Stimulated activated CD8-positive, alpha-beta memory T cell treated with anti-CD3 and anti-CD28 coated beads, Interleukin-7, amount 100 ng/mL, for 24 hours (primary cell): ENCODE measurements at regions not wholly inside any gene's neighbourhood (a gene's known extent, or its start where the extent isn't known, plus 50 kb on each side); places are given as distances from the start of the nearest gene placed in this dataset.

ENCODE experiments used
- DNase-seq: peaks from one replicate; pipeline ENCODE4 v3.0.0-alpha.2; 2020; ENCODE audit warnings: low read depth

GRCh38 chr17:77854759-77855745 is 103.5 kb upstream of the TNRC6C start:
- DNase-seq = no peak

- no peak for DNase-seq
Observed at GRCh38 chr17:77856551-77857305, 101.8 kb upstream of the TNRC6C start.

- no peak for DNase-seq
Observed at GRCh38 chr17:77857306-77857555, 101.3 kb upstream of the TNRC6C start.

- DNase-seq = no peak
Observed at GRCh38 chr17:77857613-77858012, 100.9 kb upstream of the TNRC6C start.

GRCh38 chr17:77858291-77859034 is 100.0 kb upstream of the TNRC6C start:
- DNase-seq = no peak

GRCh38 chr17:77859035-77859810 is 99.3 kb upstream of the TNRC6C start:
- DNase-seq = no peak

GRCh38 chr17:77861133-77861695 is 97.3 kb upstream of the TNRC6C start:
- DNase-seq = no peak

- DNase-seq = no peak
Observed at GRCh38 chr17:77861981-77862645, 96.4 kb upstream of the TNRC6C start.

- no peak for DNase-seq
Observed at GRCh38 chr17:77862890-77863813, 95.4 kb upstream of the TNRC6C start.

- DNase-seq = no peak
Observed at GRCh38 chr17:77863814-77864161, 94.7 kb upstream of the TNRC6C start.

- no peak for DNase-seq
Observed at GRCh38 chr17:77864234-77865111, 94.0 kb upstream of the TNRC6C start.

GRCh38 chr17:77865112-77865611 is 93.3 kb upstream of the TNRC6C start:
- DNase-seq = no peak

- DNase-seq = no peak
Observed at GRCh38 chr17:77865716-77866115, 92.8 kb upstream of the TNRC6C start.

- DNase-seq = no peak
Observed at GRCh38 chr17:77867308-77867781, 91.2 kb upstream of the TNRC6C start.

GRCh38 chr17:77867976-77868713 is 90.4 kb upstream of the TNRC6C start:
- no peak for DNase-seq

GRCh38 chr17:77869041-77869599 is 89.4 kb upstream of the TNRC6C start:
- no peak for DNase-seq

- DNase-seq = no peak
Observed at GRCh38 chr17:77869665-77870132, 88.8 kb upstream of the TNRC6C start.
